AG09319 (cell line): ENCODE measurements at regions not wholly inside any gene's neighbourhood (a gene's known extent, or its start where the extent isn't known, plus 50 kb on each side); places are given as distances from the start of the nearest gene placed in this dataset.
A peak's percentile ranks its signal among the peaks of the same experiment; 100 is the strongest.

Experiments
- DNase-seq: peaks from one replicate; pipeline ENCODE4 v3.0.0-alpha.2; 2010; ENCODE audit warnings: low read depth; ENCODE audit errors: extremely low read depth
- TF ChIP-seq, protein P1 (sequence below): IDR thresholded peaks from 2 replicates; pipeline ENCODE4 v1.5.1; 2011; ENCODE audit warnings: low read depth, mild to moderate bottlenecking, inconsistent platforms, low read length, moderate library complexity

DNA sequence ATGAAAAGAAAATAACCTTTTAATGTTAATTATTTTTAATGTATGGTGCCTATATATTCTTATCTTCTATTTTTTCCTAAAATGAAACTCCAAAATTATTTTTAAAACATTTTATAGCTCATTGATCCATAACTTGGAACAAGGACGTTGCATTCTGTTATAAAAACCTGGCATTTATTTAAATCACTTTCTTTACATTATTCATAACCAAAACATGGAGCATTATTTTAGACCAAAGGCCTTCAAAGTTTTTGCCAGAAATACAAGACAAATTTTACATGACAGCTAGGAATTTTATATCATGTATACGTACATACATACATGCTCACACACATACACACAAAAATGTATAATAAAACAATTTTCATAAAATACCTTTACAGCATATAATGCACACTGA, 259.8 kb downstream of the QDPR start:
- DNase-seq = no peak
- TF ChIP-seq, protein P1, sequence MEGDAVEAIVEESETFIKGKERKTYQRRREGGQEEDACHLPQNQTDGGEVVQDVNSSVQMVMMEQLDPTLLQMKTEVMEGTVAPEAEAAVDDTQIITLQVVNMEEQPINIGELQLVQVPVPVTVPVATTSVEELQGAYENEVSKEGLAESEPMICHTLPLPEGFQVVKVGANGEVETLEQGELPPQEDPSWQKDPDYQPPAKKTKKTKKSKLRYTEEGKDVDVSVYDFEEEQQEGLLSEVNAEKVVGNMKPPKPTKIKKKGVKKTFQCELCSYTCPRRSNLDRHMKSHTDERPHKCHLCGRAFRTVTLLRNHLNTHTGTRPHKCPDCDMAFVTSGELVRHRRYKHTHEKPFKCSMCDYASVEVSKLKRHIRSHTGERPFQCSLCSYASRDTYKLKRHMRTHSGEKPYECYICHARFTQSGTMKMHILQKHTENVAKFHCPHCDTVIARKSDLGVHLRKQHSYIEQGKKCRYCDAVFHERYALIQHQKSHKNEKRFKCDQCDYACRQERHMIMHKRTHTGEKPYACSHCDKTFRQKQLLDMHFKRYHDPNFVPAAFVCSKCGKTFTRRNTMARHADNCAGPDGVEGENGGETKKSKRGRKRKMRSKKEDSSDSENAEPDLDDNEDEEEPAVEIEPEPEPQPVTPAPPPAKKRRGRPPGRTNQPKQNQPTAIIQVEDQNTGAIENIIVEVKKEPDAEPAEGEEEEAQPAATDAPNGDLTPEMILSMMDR = no peak

DNA sequence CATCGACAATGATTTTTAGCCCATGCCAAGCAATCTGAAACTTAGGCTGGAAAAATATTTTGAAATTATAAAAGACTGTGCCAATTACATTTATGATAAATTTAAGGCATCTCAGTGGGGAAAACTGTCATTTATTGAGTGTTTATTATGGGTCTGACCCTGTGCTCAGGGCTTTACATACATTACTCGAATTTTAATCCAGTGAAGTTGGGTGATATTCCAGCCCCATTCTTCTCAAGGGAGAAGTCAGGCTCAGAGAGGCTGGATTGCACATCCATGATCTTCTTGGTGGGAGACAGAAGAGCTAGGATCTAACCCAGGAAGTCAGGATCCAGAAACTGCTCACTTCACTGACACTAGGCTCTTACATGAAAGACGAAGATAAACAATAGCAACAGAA, 260.8 kb downstream of the QDPR start:
- TF ChIP-seq, protein P1 = no peak

DNA sequence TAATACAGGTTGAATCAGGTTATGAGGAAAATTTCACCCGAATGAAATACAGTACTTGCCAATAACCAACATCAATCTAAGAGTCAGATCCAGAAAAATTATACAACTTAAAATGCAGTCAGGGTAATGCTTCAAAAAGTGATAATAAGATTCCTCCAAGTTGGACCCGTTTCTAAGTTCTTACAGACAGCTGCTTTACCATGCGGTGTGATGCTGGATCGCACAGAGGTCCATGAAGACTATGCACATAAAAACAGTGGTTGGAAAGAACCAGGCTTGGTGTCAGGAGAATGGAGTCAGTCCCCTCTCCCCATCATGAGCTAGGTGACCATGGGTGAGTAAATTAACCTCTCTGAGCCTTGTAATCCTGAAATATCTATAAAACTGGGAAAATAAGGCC, 261.3 kb downstream of the QDPR start:
- DNase-seq = no peak

More for the DNA sequence above, 260.8 kb downstream of the QDPR start:
- no peak for DNase-seq

DNA sequence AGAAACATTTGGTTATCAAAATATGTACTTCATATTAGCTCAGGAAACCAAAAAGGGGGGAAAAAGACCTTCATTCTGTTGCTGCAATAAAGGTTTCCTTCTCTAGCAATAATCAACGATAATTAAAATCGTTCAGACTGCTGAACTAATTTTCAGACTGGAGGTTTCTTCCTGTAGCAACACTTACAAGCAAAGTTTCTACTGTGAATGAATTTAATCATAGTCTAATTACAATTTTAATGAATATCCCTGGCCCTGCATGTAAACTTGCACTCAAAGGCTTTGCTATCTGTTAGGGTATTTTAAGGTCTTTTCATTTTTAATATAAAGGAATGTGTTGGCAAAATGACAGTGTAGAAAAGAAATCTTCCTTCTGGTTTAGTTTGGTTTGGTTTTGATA, 265.2 kb downstream of the QDPR start:
- TF ChIP-seq, protein P1 = no peak
- no peak for DNase-seq

More for the DNA sequence above, 261.3 kb downstream of the QDPR start:
- TF ChIP-seq, protein P1 = no peak

DNA sequence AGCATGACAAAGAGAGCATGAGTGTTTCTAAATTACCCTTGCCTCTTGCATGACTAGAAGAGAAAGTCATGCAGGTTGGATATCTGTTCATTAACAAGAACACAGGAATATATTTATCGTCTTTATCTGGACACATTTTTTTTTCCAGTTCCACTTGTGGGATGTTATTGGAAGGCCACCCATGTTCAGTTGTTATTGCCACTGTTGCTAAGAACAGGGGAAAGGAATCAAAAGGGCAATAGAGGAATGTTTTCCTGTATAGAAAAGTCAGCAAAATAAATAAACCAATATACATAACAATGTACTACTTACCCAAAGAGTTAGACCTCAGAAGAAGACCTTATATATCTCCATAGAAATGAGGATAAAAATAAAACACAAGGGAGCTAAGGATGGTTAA, 270.1 kb downstream of the QDPR start:
- DNase-seq = no peak
- TF ChIP-seq, protein P1 = no peak

DNA sequence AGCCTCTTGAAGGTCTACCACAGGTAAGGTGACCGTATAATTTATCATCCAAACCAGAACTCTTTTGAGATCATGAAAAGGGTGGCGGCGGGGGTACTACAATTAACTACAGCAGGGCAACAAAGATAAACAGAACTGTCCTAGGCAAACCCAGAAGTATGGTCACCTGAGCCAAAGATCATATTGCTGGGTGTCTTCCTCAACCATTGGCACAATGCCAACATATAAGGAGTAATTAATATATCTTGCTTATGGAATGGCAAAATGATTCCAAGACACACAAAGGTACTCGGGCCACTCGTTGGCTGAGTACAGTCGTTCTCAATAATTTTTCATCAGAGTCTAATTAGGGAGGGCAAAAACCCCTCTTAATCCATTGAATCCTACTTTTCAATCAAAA, 273.3 kb downstream of the QDPR start:
- no peak for DNase-seq
- TF ChIP-seq, protein P1 = no peak

DNA sequence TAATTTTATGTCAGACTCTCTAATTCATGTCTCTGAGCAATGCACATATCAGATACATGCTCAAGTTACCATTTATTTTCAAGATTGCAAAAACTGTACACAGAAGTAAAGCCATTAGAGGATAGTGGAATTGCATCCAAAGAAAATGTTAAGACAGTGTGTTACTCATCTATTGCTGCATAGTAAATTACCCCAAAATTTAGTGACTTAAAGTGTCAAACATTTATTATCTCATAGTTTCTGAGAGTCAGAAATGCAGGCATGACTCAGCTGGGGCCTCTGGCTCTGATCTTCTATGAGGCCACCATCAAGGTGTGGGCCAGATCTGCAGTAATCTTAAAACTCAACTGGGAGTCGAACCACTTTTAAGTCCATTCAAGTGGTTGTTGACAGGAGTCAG, 275.2 kb downstream of the QDPR start:
- DNase-seq = peak; percentile 28
- TF ChIP-seq, protein P1 = no peak

DNA sequence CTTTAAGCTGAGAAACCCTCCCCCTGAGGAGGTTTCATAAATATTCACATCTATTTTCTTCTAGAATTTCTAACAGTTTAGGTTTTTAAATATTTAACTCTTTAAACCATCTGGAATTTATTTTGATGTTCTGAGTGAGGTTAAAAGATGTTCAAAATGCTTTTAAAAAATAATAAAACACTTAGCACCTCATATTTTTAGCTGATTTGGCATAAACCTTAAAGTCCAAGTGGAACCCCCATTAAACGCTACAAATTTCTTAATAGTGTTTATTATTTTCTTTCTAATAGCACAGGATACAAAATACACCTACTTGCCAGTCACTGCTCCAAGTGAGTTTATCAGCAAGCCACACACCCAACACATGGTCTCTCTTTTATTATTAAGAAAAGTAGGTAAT, 277.2 kb downstream of the QDPR start:
- TF ChIP-seq, protein P1 = no peak
- DNase-seq = no peak
